Lower leg skin (tissue), 3 donors: ENCODE measurements at regions not wholly inside any gene's neighbourhood (a gene's known extent, or its start where the extent isn't known, plus 50 kb on each side); places are given as distances from the start of the nearest gene placed in this dataset.

Experiments used
- POLR2A ChIP-seq, 2 donors: fragments of 450-650 bp; IDR thresholded peaks; one replicate each; pipeline ENCODE4 v1.6.1; 2016 to 2017; ENCODE audit warnings: antibody characterized with exemption in 2 of 2, mild to moderate bottlenecking in 1 of 2, moderate library complexity in 1 of 2
- TF ChIP-seq, protein P1 (sequence below), 3 donors: fragments of 450-650 bp; IDR thresholded peaks; one replicate each; pipeline ENCODE4 v1.5.1; 2016; ENCODE audit warnings: antibody characterized with exemption in 3 of 3, mild to moderate bottlenecking in 3 of 3, moderate library complexity in 2 of 3

DNA sequence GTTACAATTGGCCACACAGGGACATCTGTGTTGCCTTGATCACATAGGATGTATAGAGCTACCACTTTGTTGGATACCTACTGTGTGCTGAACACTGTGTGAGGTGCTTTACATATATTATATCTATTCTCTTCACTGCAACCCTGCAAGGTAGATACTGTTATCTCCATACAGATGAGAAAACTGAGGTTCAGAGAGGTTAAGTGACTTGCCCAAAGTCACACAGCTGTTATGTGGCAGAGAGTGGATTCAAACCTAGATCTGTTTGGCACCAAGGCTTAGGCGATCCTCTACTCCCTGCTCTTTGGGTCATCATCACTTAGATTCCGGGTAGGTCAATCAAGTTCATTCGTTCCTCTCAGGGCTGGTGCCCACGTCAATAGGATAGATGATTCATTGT is 260.5 kb upstream of the IRX3 start:
- no peak for TF ChIP-seq POLR2A (IDR thresholded peaks at IDR 0.05)
- TF ChIP-seq, protein P1, sequence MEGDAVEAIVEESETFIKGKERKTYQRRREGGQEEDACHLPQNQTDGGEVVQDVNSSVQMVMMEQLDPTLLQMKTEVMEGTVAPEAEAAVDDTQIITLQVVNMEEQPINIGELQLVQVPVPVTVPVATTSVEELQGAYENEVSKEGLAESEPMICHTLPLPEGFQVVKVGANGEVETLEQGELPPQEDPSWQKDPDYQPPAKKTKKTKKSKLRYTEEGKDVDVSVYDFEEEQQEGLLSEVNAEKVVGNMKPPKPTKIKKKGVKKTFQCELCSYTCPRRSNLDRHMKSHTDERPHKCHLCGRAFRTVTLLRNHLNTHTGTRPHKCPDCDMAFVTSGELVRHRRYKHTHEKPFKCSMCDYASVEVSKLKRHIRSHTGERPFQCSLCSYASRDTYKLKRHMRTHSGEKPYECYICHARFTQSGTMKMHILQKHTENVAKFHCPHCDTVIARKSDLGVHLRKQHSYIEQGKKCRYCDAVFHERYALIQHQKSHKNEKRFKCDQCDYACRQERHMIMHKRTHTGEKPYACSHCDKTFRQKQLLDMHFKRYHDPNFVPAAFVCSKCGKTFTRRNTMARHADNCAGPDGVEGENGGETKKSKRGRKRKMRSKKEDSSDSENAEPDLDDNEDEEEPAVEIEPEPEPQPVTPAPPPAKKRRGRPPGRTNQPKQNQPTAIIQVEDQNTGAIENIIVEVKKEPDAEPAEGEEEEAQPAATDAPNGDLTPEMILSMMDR (IDR thresholded peaks at IDR 0.05) = no peak
